B cell (primary cell): ENCODE measurements at regions not wholly inside any gene's neighbourhood (a gene's known extent, or its start where the extent isn't known, plus 50 kb on each side); places are given as distances from the start of the nearest gene placed in this dataset.

ENCODE experiments used
- CTCF ChIP-seq: fragments of 200-600 bp; IDR thresholded peaks from one replicate; pipeline ENCODE4 v1.8.0; 2022; ENCODE audit warnings: antibody characterized with exemption, mild to moderate bottlenecking
- EZH2 ChIP-seq: IDR thresholded peaks from 2 replicates; pipeline ENCODE4 v1.6.1; 2012; ENCODE audit warnings: borderline replicate concordance, low read depth, mild to moderate bottlenecking, moderate library complexity, low read length; ENCODE audit not compliant: insufficient read depth, poor library complexity, severe bottlenecking

- TF ChIP-seq CTCF, result no peak
- no peak for TF ChIP-seq EZH2
Observed at GRCh38 chr9:79015951-79016350, 555.8 kb upstream of the TLE4 start.
